ENCODE measurements at regions not wholly inside any gene's neighbourhood (a gene's known extent, or its start where the extent isn't known, plus 50 kb on each side); places are given as distances from the start of the nearest gene placed in this dataset.
"Not testable (repeated sequence)": the region's sequence is repeated elsewhere in the genome, so short reads cannot be mapped to it uniquely, and the experiment has no call there.

DNA sequence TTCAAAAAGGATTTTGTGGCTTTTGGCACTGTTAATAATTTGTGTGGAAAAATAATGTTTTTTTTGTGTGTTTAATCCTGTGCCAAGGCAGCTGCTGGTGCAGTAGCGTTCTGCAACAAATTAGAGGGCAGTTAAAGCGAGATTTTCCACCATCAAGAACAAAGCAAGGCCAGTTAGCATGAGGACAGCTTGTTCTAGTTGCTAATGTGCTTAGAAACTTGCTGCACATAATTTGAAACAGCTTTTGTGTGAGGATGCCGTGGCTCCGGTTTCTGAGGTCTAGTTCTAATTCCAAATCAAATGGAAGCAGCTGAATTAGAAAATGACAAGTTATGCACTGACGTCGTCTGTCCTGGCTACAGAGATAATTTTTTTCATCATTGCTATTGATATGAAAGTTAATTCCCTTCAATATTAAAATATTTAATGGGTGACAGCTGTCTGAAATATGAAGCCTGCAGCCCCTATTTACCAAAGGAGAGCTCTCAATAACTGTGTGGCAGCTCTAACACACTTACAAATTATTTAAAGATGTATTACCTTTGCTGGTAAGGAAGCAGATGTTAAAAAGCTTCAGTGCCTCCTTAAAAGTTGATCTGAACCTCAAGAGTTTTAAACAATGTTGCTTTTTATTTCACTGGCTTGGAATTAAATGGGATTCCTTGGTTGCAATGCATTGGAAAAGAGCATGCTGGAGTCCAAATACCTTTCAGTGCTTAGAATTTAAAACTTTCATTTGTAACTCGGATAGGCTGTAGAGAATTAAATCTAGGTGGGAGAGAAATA lies 128.6 kb downstream of the SPATA31D1 start:
- no peak for DNase-seq

DNA sequence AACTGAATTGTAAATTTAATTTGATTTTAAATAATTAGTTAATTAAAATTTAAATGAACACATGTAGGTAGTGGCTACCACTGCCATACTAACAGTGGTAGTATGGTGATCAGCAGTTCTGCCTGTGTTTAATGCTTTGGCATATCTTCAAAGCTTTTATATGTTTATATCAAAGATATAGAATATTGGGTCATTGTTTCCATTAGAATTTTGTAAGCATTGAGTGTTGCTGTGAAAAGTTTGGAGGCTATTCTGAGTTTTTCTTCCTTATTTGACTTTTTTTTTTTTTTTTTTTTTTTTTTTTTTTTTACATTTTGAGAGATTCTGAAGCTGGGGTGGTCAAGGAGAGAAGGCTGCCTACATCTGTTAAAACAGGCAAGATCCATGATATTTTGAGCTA lies 134.2 kb downstream of the SPATA31D1 start:
- DNase-seq, result no peak

DNA sequence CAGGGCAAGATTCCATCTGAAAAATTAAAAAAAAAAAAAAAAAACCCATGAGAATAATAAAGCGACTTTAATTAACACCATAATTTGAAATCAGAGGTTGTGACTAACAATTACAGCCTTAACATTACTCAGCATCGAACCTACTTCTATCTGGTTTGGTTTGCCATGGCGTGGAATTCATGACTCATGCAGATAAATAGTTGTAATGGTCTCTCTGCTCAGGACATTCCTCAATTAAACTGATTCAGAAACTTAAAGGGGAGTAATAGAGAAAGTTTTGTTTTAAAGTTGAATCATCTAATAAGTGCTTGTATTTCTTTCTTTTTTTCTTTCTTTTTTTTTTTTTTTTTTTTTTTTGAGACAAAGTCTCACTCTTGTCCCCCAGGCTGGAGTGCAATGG lies 135.5 kb downstream of the SPATA31D1 start:
- no peak for DNase-seq

DNA sequence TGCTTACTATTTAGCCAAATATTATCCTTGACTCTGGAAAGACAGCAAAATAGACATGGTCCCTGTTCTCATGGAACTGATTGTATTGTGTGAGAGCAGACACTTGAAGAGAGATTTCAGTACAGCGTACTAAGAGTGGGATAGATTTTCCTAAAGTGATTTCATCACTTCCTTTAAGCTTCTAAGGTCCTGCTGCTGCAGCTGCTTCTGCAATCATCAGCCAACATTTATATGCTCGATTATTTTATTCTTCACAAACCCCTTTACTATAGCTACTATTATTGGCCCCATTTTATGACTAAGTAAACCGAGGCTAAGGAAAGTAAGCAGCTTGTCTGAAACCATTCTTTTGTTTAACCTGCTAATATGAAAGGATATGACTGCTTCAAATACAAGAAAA lies 137.7 kb downstream of the SPATA31D1 start:
- no peak for DNase-seq

DNA sequence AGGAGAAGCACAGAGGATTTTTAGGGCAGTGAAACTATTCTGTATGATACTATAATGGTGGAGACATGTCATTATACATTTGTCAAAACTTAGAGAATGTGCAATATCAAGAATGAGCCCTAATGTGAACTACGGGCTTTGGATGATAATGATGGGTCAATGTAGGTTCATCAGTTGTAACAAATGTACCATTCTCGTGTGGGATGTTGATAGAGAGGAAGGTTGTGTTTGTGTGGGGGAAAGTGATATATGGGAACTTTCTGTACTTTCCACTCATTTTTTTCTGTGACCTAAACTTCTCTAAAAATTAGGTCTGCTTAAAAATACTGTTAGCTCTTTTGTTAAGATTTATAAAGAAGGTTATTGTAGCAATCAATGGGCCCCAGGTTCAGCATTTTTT lies 138.9 kb downstream of the SPATA31D1 start:
- no peak for DNase-seq

DNA sequence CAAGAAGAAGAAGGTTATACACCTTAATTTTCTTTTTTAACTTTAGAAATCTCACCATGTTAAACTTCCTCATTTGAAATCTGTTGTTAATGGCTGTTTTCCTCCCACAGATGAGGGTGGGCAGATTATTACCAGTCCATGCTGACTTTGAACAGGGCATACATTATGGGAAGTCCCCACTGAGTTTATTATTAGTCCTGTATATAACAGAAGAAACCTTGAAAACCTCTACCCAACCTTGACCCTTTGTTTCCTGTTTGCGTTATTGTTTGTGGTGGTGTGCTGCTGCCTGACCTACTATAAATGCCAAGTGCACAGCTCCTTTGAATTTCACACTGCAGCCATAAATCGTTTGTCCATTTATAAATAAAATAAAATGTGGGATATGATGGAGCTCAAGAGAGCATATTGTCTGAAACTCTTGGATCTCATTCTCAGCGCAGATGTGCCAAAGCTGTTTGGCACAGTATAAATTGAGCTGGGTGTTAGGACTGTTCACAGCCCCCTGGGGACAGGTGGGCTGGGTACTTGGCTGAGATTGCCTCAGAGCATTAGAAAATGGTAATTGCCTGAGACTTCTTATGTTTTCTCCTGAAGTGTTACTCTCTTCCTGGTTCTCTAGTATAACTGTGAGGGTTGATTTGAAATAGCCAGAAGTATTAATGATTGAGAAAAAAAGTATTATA lies 139.6 kb downstream of the SPATA31D1 start:
- DNase-seq, result peak in 1 of 2 donors; percentile 27

DNA sequence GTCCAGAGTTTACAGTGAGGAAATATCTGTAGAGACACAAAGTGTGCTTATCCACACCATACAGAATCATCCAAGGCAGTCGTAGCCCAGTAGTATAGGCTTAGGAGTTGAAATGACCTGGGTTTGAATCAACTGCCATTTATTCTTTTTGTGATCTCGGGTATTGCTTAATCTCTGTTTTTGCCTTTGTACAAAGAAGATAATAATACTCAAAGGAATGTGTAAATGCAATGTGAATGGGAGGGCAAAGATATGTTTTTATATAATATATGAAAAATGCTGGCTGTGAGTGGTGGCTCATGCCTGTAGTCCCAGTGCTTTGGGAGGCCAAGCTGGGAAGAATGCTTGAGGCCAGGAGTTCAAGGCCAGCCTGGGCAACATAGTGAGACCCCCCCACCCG lies 141.1 kb downstream of the SPATA31D1 start:
- no peak for DNase-seq

DNA sequence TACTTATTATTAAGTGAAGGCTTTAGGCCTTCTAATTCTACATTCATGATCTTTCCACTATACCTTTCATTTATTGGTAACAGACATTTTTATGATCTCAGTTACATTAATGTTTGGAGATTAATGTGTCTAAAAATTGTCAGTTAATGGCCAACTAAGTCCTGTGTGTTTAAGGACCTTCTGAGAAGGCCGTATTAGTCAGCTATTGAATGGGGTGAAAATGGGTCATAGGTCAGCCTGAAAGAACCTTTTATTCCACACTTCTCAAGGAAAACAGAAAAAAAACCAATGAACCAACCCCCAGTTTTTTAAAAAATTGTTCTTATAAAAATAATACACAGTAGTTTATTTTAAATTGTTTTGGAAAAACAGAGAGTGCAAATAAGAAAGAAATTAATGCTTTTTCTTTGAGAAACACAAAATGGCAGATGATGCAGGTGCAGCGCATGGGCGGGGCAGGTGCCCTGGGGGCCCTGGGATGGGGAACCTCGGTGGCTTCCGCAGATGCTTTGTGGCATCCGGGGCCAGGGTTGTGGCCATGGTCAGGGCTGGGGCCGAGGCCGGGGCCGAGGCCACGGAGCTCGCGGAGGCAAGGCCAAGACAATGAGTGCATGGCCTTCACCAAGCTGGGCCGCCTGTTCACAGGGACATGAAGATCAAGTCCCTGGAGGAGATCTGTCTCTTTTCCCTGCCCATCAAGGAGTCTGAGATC lies 141.9 kb downstream of the SPATA31D1 start:
- DNase-seq, result no peak

DNA sequence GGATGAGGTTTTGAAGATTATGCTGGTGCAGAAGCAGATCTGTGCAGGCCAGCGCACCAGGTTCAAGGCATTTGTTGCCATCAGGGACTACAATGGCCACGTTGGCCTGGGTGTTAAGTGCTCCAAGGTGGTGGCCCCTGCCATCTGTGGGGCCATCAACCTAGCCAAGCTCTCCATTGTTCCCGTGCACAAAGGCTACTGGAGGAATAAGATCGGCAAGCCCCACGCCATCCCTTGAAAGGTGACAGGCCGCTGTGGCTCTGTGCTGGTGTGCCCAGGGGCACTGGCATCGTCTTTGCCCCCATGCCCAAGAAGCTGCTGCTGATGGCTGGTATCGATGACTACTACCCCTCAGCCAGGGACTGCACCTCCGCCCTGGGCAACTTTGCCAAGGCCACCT lies 142.5 kb downstream of the SPATA31D1 start:
- no peak for DNase-seq

DNA sequence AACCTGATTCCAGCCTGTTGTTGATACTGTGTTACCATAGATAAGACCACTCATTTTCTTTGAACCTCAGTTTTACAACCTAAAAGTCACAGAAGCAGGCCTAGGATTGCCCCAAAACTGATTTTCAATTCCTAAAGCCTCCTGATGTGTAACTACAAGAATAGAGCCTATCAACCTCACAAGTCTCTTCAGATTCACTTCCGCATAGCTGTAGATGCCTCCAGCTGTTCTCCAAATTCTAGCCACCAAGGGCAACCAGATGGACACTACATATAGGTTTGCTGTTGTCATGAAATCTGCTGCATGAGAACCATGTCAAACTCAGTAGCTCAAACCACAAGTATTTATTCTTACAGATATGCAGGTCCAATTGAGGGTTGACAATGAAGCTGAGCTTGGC lies 143.5 kb downstream of the SPATA31D1 start:
- DNase-seq, result no peak

DNA sequence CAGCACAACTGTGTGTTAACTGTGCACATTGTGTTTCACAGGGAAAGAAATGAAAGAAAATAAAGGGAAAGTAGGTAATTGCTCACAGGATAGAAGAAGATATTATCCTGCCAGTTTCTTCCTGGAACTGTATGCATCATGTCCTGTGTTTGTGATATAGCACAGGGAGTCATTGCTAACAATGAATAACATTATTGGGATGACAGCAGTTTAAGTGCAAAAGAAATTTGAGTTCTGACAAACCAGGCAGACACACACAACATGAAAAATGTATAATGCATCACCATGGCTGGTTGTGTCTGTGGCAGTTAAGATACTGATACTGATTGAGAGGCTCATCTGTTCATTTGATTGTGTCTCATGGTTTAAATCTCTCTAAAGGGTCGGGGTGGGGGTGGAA lies 145.4 kb downstream of the SPATA31D1 start:
- DNase-seq, result no peak

DNA sequence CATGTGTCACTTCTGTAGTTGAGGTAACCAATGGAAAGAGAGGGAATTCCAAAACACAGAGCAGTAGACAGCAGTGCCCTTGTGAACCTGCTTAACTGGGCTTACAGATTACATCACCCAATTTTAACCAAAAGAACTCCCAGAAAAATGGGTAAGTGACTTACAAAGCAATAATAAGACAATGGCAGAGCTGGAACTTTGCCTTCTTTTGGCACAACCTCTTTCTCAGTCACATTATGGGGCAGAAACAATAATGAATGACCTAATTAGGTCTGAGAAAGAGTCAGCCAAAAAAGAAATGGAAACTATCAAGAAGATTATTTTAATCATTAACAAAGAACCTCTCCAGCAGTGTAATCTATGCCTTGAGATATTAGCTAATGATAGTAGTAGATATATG lies 146.5 kb downstream of the SPATA31D1 start:
- DNase-seq, result no peak

DNA sequence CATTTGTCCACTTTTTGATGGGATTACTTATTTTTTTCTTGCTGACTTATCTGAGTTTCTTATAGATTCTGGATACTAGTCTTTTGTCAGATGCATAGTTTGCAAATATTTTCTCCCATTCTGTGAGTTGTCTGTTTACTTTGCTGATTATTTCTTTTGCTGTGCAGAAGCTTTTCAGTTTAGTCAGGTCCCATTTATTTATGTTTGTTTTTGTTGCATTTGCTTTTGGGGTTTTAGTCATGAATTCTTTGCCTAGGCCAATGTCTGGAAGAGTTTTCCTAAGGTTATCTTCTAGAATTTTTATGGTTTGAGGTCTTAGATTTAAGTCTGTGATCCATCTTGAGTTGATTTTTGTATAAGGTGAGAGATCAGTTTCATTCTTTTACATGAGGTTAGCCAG lies 149.5 kb downstream of the SPATA31D1 start:
- not testable (repeated sequence) for DNase-seq

DNA sequence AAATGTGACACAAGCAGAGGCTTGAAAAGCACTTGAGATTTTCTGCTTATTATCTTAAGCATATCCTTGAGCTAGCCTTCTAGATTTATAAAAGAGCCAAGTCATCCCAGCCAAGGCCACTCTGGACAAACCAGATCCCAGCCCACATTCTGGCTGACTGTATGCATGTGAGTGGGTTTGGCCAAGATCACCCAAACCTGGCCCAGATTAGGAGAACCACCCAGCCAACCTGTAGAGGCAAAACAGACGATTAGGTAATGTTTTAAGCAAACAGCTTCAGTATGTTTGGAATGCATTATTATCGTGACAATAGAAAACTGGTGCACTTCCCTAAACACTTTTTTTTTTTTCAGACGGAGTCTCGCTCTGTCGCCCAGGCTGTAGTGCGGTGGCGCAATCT lies 151.9 kb downstream of the SPATA31D1 start:
- DNase-seq, result no peak

DNA sequence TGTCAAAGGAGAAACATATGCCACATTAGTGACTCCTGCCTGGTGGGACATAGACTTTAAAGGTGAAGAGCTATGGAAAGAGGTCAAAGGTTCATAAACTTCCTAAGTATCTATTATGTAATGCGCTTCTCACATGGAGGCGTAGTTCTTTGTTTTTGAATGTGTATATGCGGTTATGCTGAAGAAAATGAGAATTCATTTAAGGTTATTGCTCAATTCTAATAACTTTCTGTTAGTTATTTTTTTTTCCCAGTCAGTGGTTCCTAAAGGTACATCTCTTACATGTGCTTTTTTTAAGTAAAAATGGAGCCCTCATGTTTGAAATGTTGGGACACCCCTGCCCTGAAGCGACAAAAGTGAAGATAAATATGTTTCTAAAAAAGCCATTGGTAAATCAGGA lies 156.2 kb downstream of the SPATA31D1 start:
- DNase-seq, result no peak

DNA sequence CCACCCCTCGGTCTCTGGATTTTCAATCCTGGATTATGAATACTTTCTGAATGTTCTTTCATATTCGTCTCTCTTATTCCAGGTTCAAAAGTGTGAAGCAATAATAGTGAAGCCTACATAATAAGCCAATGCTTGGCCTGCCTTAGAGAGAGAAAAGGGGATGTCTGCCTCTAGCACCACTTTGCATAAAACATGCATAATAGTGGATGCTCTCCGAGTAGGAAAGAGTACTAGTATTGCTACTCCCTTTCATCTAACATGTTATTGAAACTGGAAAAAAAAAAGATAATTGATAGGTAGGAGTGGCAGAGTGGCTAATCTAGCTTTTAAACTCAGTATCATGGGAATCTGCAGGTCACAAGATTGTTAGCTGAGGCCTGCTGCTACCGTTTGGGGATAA lies 158.1 kb downstream of the SPATA31D1 start:
- DNase-seq, result no peak

DNA sequence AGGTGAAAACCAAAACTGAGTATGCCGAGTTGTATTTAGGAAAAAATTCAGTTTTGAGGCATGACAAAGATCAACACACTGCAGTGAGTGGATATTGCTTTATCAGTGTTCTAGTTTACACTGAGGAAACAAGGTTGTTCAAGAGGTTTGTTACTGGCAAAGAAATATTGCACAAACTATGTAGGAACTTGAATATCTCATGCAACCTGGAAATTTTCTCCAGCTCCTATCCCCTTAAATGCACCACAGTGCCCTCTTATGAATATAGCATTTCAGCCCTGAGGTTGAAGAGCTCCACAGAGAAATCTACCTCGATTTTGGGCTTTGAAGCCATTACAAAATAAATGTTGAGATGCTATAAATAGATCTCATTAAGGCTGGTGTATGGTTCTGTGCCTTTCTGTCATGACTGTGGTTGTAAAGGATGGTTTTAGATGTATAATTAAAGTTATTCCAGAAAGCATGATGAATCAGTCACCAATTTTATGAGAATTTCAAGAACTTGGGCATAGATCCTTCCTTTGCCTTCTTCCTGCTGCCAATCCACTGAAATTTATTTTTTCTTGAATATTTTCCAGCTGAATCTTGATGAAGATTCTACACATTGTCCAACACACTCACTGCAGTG lies 159.3 kb downstream of the SPATA31D1 start:
- no peak for DNase-seq

DNA sequence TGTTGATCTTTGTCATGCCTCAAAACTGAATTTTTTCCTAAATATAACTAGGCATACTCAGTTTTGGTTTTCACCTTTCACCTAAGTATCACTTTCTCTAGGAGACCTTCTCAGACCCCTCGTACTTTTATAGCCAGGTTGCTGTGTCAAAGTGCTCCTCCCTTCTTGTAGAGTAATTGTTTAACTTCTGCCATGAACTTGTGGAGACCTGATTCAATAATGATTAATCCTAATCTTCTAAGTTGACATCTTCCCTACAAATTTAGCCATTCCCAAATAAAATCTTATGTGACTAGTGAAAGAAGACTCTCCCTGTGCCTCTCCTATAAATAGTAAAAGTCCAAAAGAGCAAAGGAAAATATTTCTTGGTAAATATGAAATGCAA lies 159.8 kb downstream of the SPATA31D1 start:
- DNase-seq, result no peak

DNA sequence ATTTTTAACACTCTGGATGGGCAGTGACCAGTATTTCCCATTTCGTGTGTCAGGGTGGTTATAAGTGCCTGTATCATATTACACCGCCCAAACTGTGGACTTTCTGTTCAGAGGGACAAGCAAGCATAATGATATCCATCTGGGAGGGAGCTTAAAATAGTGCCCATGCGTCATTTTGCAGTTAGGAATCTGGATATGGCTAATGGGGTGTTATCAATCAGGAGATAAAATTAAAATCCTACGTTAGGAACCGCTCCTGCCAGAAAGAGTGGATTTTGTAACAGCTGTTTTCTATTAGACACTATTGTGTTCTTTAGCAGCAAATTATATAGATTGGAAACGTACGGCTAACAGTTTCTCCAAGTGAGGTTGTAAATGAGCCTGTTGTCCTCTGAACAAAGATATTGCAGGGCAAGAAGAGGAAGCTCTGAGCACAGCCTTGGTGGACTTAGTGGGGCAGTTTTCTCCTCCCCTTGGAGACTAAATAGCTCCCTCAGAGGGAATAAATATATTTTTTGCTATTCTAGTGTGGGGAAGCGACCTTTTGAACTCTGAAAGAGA lies 160.4 kb downstream of the SPATA31D1 start:
- no peak for DNase-seq

DNA sequence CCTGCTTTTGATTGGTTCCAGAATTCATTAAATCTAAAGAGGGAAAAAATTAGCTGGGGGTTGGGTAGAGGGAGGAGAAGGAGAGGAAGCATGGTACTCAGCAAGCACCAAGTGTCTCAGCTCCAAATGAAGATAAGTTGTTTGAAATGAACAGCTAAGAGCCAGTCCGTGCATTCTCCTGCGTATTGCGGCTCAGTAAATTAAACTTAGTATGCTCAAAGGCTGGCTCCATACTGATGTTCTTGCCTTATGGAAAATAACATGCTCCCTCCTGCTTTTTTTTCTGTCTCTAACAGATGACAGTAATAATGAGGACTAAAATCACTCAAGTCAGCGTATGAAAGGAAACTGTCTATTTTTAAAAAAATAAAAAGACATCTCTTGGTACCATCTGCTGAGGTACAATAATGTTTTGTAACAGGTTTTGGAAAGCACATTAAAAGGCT lies 161.0 kb downstream of the SPATA31D1 start:
- no peak for DNase-seq

DNA sequence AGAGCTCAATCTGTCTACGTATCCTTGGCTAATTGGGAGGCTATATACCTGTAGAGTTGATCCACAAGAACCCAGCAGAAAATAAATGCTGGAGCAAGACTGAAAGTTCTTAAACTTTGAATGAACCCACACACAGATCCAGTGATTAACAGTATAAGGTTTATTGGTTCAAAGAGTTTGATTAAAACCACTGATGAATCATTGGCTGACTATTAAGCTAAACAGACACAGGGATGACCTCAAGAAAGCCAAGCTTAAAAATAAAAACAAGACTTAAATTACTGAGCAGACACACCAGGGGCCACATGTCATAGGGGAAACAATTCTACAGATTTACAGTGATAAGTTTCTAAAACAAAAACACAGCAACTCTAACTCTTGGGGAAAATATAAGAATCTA lies 163.6 kb downstream of the SPATA31D1 start:
- no peak for DNase-seq

DNA sequence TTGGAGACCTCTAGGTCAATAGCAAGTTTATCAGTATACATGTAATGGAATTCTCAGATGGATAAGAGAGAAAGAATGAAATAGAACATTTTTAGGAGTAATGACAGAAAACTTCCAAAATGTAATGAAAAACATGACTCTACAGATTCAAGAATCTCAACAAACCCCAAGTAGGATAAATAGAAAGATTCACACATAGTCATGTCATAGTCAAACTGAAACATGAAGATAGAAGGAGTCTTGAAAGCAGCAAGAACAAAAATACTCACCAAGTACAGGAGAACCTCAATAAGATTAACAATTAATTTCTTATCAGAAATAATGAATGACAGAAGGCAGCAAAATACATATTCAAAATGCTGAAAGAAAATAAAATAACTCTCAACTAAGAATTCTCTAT lies 164.5 kb downstream of the SPATA31D1 start:
- DNase-seq, result no peak

DNA sequence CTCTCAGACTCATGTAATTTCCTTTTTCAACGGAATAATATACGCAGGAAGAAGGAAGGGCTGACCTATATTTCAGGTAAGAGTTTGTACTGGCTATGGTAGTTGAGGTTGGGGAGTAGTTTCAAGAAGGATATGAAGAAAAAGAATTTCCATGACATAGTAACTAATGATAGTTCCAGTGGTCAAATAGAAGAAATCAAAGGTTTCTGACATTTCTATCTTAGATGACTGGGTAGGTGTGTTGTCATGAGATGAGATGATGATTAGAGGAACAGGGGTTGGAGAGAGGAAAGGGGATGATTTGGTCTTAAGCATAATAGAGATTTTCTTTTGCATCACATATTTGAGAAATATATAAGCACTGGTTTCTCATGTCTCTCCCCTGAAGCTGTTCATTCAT lies 166.0 kb downstream of the SPATA31D1 start:
- no peak for DNase-seq

Data from CD4-positive, alpha-beta T cell treated with Interleukin-1 beta for 1 hour (primary cell).